Keratinocyte (primary cell): ENCODE measurements at regions not wholly inside any gene's neighbourhood (a gene's known extent, or its start where the extent isn't known, plus 50 kb on each side); places are given as distances from the start of the nearest gene placed in this dataset.

Experiments used
- CTCF ChIP-seq, 3 experiments: IDR thresholded peaks in 1 of 3; conservative IDR thresholded peaks in 1 of 3; optimal IDR thresholded peaks in 1 of 3; 2 replicates in 2 of 3; 3 replicates in 1 of 3; pipeline versions ENCODE3 to v1.5.1; 2011; ENCODE audit warnings: low read length in 3 of 3, mild to moderate bottlenecking in 3 of 3, moderate library complexity in 2 of 3, control low read depth in 1 of 3, inconsistent platforms in 1 of 3; ENCODE audit not compliant: insufficient read depth in 2 of 3; ENCODE audit errors: extremely low read depth in 1 of 3
- EZH2 ChIP-seq: IDR thresholded peaks from one replicate; pipeline ENCODE4 v1.6.1; 2012; ENCODE audit warnings: inconsistent platforms, mild to moderate bottlenecking, low read length, moderate library complexity

GRCh38 chr4:54861201-54861600 lies 203.4 kb downstream of the KIT start:
- TF ChIP-seq CTCF (optimal IDR thresholded peaks at IDR 0.05 in 1 of 3, IDR thresholded peaks at IDR 0.05 in 1 of 3, conservative IDR thresholded peaks at IDR 0.05 in 1 of 3; ENCODE audit: extremely low read depth in 1 of 3, insufficient read depth in 2 of 3, low read length in 3 of 3) (no peak), EZH2 (no peak)
